ENCODE measurements at regions not wholly inside any gene's neighbourhood (a gene's known extent, or its start where the extent isn't known, plus 50 kb on each side); places are given as distances from the start of the nearest gene placed in this dataset.

DNA sequence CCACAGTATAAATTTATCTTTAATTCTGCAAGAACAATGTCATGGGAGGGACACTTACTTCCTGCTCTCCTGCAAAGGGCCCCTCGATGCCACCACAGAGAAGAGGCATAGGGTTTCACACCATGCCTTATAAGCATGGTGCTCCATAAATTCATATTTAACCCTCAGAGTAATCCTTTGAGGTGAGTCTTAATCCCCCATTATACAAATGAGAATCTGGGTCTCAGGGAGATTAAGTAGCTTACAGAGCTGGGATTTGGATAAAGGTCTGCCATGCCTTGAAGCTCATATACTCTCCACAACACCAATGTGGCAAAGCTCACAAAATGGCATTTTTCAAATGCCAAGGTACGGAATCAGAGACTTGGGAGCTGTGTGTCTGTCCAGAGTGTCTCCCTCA lies 268.5 kb upstream of the CCL2 start:
- TF ChIP-seq, protein P1, sequence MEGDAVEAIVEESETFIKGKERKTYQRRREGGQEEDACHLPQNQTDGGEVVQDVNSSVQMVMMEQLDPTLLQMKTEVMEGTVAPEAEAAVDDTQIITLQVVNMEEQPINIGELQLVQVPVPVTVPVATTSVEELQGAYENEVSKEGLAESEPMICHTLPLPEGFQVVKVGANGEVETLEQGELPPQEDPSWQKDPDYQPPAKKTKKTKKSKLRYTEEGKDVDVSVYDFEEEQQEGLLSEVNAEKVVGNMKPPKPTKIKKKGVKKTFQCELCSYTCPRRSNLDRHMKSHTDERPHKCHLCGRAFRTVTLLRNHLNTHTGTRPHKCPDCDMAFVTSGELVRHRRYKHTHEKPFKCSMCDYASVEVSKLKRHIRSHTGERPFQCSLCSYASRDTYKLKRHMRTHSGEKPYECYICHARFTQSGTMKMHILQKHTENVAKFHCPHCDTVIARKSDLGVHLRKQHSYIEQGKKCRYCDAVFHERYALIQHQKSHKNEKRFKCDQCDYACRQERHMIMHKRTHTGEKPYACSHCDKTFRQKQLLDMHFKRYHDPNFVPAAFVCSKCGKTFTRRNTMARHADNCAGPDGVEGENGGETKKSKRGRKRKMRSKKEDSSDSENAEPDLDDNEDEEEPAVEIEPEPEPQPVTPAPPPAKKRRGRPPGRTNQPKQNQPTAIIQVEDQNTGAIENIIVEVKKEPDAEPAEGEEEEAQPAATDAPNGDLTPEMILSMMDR (IDR thresholded peaks at IDR 0.05; ENCODE audit: low read length): no peak
- TF ChIP-seq EZH2 (IDR thresholded peaks at IDR 0.05; ENCODE audit: borderline replicate concordance, low read length): no peak
